Heart left ventricle (tissue), 13 donors: ENCODE measurements at regions not wholly inside any gene's neighbourhood (a gene's known extent, or its start where the extent isn't known, plus 50 kb on each side); places are given as distances from the start of the nearest gene placed in this dataset.

ENCODE experiments used
- POLR2A ChIP-seq, 2 donors: fragments of 450-650 bp; IDR thresholded peaks; one replicate each; pipeline ENCODE4 v1.6.1; 2017; ENCODE audit warnings: antibody characterized with exemption in 2 of 2, mild to moderate bottlenecking in 2 of 2, moderate library complexity in 2 of 2
- TF ChIP-seq, protein P1 (sequence below), 12 donors: fragments of 200-600 bp; sonication (generic) in 4 of 12; IDR thresholded peaks; one replicate each; pipeline versions ENCODE4 v1.5.0 to v1.8.0; 2018 to 2022; ENCODE audit warnings: antibody characterized with exemption in 12 of 12, mild to moderate bottlenecking in 5 of 12
- donor health status: ischemic (EF 13 %, LVEDD 7.1; RV severe dilation, severe dysfunction).
- donor health status: DM: no; HTN: yes; CAD: no.
- donor health status: DM: no; HTN: no; CAD: no.
- donor health status: ischemic (EF 25% LVEDD 6.9; RV normal size, moderate dysfunction).
- donor health status: ischemic (EF 25% LVEDD 5.7; RV mildly dilated, moderate dysfunction).
- donor health status: ischemic (EF 35%, LVEDD 5.7; RV mildly dilated, moderate dysfunction).
- donor health status: nonischemic (EF 11% LVEDD 7.7; RV severe dilation, severe dysfunction).
- donor health status: DM: yes; HTN: yes; CAD: no.
- donor health status: PGD.
- donor health status: ischemic (EF 29% LVEDD 5.4; RV normal size, mild dysfunction).
- donor health status: nonischemic (EF 23%, LVEDD 6.1; RV moderate dilation, normal function).

DNA sequence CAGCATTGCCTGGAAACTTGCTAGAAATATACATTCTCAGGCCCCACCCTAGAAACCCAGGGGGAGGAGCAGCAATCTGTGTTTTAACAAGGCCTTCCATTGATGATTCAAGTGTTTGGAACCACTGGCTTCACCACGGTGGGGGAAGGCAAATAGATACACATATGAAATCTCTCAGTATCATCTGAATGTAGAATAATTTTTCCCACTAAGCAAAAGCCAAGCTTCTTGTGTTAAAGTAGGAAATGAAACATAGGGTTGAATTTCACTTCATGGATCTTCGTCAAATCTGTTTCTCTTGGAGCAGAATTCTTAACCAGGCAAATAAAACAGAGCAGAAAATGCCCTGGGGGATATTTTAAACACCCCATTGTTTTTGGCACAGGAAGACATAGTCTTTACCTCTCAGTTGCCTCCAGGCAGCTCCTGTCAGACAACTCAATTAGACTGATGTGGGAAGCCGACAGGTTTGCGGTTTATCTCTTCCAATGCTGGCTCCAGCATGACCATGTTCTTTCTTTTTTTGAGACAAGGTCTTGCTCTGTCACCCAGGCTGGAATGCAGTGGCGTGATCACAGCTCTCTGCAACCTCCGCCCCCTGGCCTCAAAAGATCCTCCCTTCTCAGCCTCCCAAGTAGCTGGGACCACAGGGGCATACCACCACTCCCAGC, 213.0 kb downstream of the FOXO1 start:
- TF ChIP-seq, protein P1, sequence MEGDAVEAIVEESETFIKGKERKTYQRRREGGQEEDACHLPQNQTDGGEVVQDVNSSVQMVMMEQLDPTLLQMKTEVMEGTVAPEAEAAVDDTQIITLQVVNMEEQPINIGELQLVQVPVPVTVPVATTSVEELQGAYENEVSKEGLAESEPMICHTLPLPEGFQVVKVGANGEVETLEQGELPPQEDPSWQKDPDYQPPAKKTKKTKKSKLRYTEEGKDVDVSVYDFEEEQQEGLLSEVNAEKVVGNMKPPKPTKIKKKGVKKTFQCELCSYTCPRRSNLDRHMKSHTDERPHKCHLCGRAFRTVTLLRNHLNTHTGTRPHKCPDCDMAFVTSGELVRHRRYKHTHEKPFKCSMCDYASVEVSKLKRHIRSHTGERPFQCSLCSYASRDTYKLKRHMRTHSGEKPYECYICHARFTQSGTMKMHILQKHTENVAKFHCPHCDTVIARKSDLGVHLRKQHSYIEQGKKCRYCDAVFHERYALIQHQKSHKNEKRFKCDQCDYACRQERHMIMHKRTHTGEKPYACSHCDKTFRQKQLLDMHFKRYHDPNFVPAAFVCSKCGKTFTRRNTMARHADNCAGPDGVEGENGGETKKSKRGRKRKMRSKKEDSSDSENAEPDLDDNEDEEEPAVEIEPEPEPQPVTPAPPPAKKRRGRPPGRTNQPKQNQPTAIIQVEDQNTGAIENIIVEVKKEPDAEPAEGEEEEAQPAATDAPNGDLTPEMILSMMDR (IDR thresholded peaks at IDR 0.05) = no peak
- TF ChIP-seq POLR2A (IDR thresholded peaks at IDR 0.05) = no peak
